GM06990 (cell line): ENCODE measurements at regions not wholly inside any gene's neighbourhood (a gene's known extent, or its start where the extent isn't known, plus 50 kb on each side); places are given as distances from the start of the nearest gene placed in this dataset.
"Not testable (repeated sequence)": the region's sequence is repeated elsewhere in the genome, so short reads cannot be mapped to it uniquely, and the experiment has no call there.

ENCODE experiments used
- DNase-seq: peaks from one replicate; pipeline ENCODE4 v3.0.0-alpha.2; 2011; ENCODE audit not compliant: insufficient read length; ENCODE audit errors: extremely low read depth
- H3K27me3 ChIP-seq: replicated peaks from 2 replicates; pipeline ENCODE4 v1.6.0; 2011; ENCODE audit warnings: low read length; ENCODE audit not compliant: control insufficient read depth, insufficient read depth
- H3K36me3 ChIP-seq: 2 replicates; pipeline ENCODE4 v1.5.1; 2011; ENCODE audit warnings: low read length; ENCODE audit not compliant: control insufficient read depth, insufficient read depth
- H3K4me3 ChIP-seq: replicated peaks from 2 replicates; pipeline ENCODE4 v1.5.1; 2011; ENCODE audit warnings: low read depth, mild to moderate bottlenecking, control low read depth, low read length
- CTCF ChIP-seq: IDR thresholded peaks from 2 replicates; pipeline ENCODE4 v1.5.1; 2011; ENCODE audit warnings: low read length, control low read depth, mild to moderate bottlenecking, inconsistent platforms; ENCODE audit not compliant: insufficient read depth, poor library complexity, severe bottlenecking

GRCh38 chr3:145006271-145006670, 1034.6 kb downstream of the DIPK2A start:
- Histone ChIP-seq H3K4me3 (no peak overlapping the region), H3K27me3 (no peaks in the 10 kb centered on the region), H3K36me3 (no peaks in the 10 kb centered on the region)
- no peak for DNase-seq
- no peak for TF ChIP-seq CTCF

GRCh38 chr3:145013931-145014330, 1042.3 kb downstream of the DIPK2A start:
- Histone ChIP-seq H3K27me3 (no peaks in the 10 kb centered on the region), H3K36me3 (no peaks in the 10 kb centered on the region), H3K4me3 (no peak overlapping the region)
- no peak for DNase-seq
- no peak for TF ChIP-seq CTCF

- Histone ChIP-seq H3K36me3 (no peaks in the 10 kb centered on the region), H3K27me3 (no peaks in the 10 kb centered on the region), H3K4me3 (no peak overlapping the region)
- no peak for DNase-seq
- TF ChIP-seq CTCF: no peak
Observed at GRCh38 chr3:145015253-145015652, 1043.6 kb downstream of the DIPK2A start.

- no peak for DNase-seq
- TF ChIP-seq CTCF: no peak
Observed at GRCh38 chr3:145017959-145018358, 1046.3 kb downstream of the DIPK2A start.

GRCh38 chr3:145022447-145022846, 1050.8 kb downstream of the DIPK2A start:
- no peak for TF ChIP-seq CTCF

More at GRCh38 chr3:145017959-145018358, 1046.3 kb downstream of the DIPK2A start:
- Histone ChIP-seq H3K27me3 (no peaks in the 10 kb centered on the region), H3K4me3 (no peak overlapping the region), H3K36me3 (no peaks in the 10 kb centered on the region)

GRCh38 chr3:145024700-145025099, 1053.1 kb downstream of the DIPK2A start:
- Histone ChIP-seq H3K36me3 (no peaks in the 10 kb centered on the region), H3K4me3 (no peak overlapping the region), H3K27me3 (no peaks in the 10 kb centered on the region)
- no peak for DNase-seq
- TF ChIP-seq CTCF: no peak

More at GRCh38 chr3:145022447-145022846, 1050.8 kb downstream of the DIPK2A start:
- no peak for DNase-seq
- Histone ChIP-seq H3K4me3 (no peak overlapping the region), H3K27me3 (no peaks in the 10 kb centered on the region), H3K36me3 (no peaks in the 10 kb centered on the region)

GRCh38 chr3:145027186-145027585, 1055.6 kb downstream of the DIPK2A start:
- H3K27me3 ChIP-seq, DNase-seq, H3K36me3 ChIP-seq, H3K4me3 ChIP-seq: not testable (repeated sequence)
